RWPE2 (cell line): ENCODE measurements at regions not wholly inside any gene's neighbourhood (a gene's known extent, or its start where the extent isn't known, plus 50 kb on each side); places are given as distances from the start of the nearest gene placed in this dataset.

ENCODE experiments used
- ATAC-seq: fragments of 200-7000 bp; cut with Tn5 transposase; 3 replicates; pipeline ENCODE4 v1.9.1; 2021; ENCODE audit warnings: low read depth
- DNase-seq: peaks from one replicate; pipeline ENCODE4 v3.0.0-alpha.2; 2020; ENCODE audit warnings: low spot score
- H3K27ac ChIP-seq: fragments of 450-650 bp; 2 replicates; pipeline ENCODE4 v1.5.1; 2017; ENCODE audit warnings: mild to moderate bottlenecking; ENCODE audit not compliant: poor library complexity, severe bottlenecking
- H3K27me3 ChIP-seq: fragments of 250-450 bp; sonication (Bioruptor Pico); 2 replicates; pipeline ENCODE4 v1.5.1; 2021; ENCODE audit warnings: mild to moderate bottlenecking, moderate library complexity; ENCODE audit not compliant: insufficient read depth, poor library complexity, severe bottlenecking
- H3K36me3 ChIP-seq: fragments of 250-450 bp; sonication (Bioruptor Pico); 2 replicates; pipeline ENCODE4 v1.5.1; 2020; ENCODE audit warnings: low read depth, mild to moderate bottlenecking, moderate library complexity
- H3K4me1 ChIP-seq: fragments of 250-450 bp; sonication (Bioruptor Pico); 2 replicates; pipeline ENCODE4 v1.5.1; 2021; ENCODE audit warnings: mild to moderate bottlenecking, moderate library complexity; ENCODE audit not compliant: insufficient read depth, poor library complexity, severe bottlenecking
- H3K4me3 ChIP-seq: fragments of 250-450 bp; sonication (Bioruptor Pico); 2 replicates; pipeline ENCODE4 v1.5.1; 2021; ENCODE audit warnings: mild to moderate bottlenecking, moderate library complexity; ENCODE audit not compliant: severe bottlenecking
- H3K9me3 ChIP-seq: fragments of 250-450 bp; sonication (Bioruptor Pico); 2 replicates; pipeline ENCODE4 v1.5.1; 2021; ENCODE audit warnings: mild to moderate bottlenecking, moderate library complexity; ENCODE audit not compliant: severe bottlenecking
- TF ChIP-seq, protein P1 (sequence below): fragments of 450-650 bp; IDR thresholded peaks from one replicate; pipeline ENCODE4 v1.5.1; 2017; ENCODE audit warnings: mild to moderate bottlenecking, moderate library complexity; ENCODE audit not compliant: poor library complexity, severe bottlenecking

DNA sequence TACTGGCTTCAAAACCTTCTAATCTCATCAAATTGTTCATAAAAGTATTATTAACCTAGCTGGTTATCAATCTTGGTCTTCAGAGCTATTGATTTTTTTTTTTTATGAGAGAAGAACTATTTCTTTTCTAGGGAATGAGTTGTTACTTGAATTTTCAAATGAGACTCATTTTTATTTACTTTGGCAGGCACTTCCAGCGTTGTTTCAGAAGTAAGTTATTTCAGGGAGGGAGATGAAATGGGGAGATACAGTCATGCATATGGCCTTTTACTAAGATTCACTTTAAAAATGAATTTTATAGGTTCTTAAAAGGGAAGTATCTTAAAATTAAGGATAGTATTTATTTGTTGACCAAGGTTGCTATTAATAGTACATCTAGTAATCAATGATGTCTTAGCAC is 129.6 kb downstream of the IZUMO3 start:
- TF ChIP-seq, protein P1, sequence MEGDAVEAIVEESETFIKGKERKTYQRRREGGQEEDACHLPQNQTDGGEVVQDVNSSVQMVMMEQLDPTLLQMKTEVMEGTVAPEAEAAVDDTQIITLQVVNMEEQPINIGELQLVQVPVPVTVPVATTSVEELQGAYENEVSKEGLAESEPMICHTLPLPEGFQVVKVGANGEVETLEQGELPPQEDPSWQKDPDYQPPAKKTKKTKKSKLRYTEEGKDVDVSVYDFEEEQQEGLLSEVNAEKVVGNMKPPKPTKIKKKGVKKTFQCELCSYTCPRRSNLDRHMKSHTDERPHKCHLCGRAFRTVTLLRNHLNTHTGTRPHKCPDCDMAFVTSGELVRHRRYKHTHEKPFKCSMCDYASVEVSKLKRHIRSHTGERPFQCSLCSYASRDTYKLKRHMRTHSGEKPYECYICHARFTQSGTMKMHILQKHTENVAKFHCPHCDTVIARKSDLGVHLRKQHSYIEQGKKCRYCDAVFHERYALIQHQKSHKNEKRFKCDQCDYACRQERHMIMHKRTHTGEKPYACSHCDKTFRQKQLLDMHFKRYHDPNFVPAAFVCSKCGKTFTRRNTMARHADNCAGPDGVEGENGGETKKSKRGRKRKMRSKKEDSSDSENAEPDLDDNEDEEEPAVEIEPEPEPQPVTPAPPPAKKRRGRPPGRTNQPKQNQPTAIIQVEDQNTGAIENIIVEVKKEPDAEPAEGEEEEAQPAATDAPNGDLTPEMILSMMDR: no peak
- Histone ChIP-seq H3K4me1 (peaks cover 26% of the 10 kb centered on the region), H3K9me3 (no peaks in the 10 kb centered on the region), H3K36me3 (no peaks in the 10 kb centered on the region), H3K4me3 (no peak overlapping the region), H3K27me3 (no peaks in the 10 kb centered on the region), H3K27ac (peak overlapping the region; percentile 30)
- peak; percentile 46; the same call in 2 of the 3 replicates for ATAC-seq
- no peak for DNase-seq

DNA sequence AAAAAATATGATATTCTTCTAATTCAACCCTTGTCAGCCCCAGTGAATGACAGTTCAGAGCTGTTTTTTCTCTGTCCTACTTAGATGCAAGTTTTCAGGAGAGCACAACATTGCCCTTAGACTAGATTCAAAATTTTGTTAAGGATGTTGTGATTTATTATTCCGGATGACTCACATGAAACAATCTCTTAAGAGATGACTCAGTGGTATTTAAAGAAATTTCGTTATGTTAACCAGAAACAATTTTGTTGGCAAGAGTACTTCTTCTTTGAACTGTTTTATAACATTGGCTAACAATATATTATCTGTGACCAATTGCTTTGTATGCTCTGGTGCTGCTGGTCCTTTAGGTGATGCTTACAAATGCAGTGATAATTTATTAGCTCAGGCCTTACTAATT is 132.0 kb downstream of the IZUMO3 start:
- TF ChIP-seq, protein P1: no peak
- no peaks in the 10 kb centered on the region for H3K36me3 ChIP-seq
- H3K4me1 ChIP-seq: peaks cover 26% of the 10 kb centered on the region
- H3K27me3 ChIP-seq: no peaks in the 10 kb centered on the region
- H3K27ac ChIP-seq: no peak overlapping the region
- H3K9me3 ChIP-seq: no peaks in the 10 kb centered on the region
- no peak for DNase-seq
- no peak overlapping the region for H3K4me3 ChIP-seq
- peak; percentile 82 for ATAC-seq

DNA sequence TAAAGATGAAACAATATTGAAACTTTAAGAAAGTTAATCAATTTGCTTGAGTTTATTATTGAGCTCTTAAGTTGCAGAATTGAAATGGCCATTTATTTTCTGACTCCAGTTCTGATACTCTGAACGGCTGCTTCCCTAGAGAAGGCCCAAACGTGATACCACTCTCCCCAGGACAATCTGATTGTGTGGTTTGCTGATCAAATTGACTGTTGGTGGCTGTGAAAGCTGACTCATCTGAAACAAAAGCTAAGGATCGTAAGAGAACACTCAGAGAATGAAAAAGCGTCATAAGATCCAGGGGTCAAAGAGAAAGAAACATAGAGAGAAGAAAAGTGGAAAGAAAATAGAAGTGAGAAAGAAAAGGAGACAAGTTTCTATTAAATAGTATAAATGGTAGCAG is 147.2 kb downstream of the IZUMO3 start:
- DNase-seq (no peak), ATAC-seq (no peak)
- no peak overlapping the region for H3K4me3 ChIP-seq

DNA sequence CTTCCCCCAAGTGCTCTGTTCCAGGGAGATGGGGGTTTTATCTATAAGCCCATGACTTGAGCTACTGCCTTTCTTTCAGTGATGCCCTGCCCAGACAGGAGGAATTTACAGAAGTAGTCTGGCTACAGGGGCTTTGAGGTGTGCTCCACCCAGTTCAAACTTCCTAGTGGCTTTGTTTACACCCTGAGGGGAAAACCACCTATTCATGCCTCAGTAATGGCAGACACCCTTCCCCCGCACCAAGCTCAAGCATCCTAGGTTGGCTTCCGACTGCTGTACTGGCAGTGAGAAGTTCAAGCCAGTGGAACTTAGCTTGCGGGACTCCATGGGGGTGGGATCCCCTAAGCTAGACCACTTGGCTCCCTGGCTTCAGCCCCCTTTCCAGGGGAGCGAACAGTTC is 154.6 kb downstream of the IZUMO3 start:
- DNase-seq: no peak
- Histone ChIP-seq H3K9me3 (no peaks in the 10 kb centered on the region), H3K4me1 (no peaks in the 10 kb centered on the region), H3K27me3 (no peaks in the 10 kb centered on the region), H3K36me3 (no peaks in the 10 kb centered on the region), H3K27ac (no peak overlapping the region), H3K4me3 (no peak overlapping the region)
- TF ChIP-seq, protein P1: no peak
- no peak for ATAC-seq

More for the DNA sequence above, 147.2 kb downstream of the IZUMO3 start:
- no peaks in the 10 kb centered on the region for H3K36me3 ChIP-seq
- no peaks in the 10 kb centered on the region for H3K9me3 ChIP-seq
- H3K27ac ChIP-seq: no peak overlapping the region
- TF ChIP-seq, protein P1: no peak
- H3K4me1 ChIP-seq: no peaks in the 10 kb centered on the region
- no peaks in the 10 kb centered on the region for H3K27me3 ChIP-seq

DNA sequence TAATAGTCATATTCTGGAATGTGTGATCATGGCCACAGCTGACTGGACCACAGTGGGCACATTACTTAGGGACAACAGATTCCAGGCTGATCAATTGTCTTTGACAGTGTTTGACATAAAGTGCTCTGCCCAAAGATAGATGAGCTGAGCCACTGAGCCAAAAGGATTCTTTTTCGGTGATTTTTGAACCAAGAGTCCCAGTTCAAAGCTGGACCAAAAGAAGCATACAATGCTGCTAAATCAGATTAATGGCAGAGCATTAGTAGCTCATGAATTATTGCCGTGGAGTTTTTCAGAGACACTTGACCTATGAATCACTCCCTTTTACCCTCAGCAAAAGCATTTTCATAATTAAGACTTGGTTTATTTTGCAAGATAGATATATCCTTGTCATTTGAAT is 160.6 kb downstream of the IZUMO3 start:
- H3K4me3 ChIP-seq: no peak overlapping the region
- H3K9me3 ChIP-seq: no peaks in the 10 kb centered on the region
- TF ChIP-seq, protein P1: no peak
- H3K36me3 ChIP-seq: no peaks in the 10 kb centered on the region
- no peaks in the 10 kb centered on the region for H3K27me3 ChIP-seq
- no peak overlapping the region for H3K27ac ChIP-seq
- no peaks in the 10 kb centered on the region for H3K4me1 ChIP-seq
- DNase-seq (no peak), ATAC-seq (no peak)
